SKM-1 treated with dmso at 0.1 percent for 144 hours (cell line): ENCODE measurements at regions not wholly inside any gene's neighbourhood (a gene's known extent, or its start where the extent isn't known, plus 50 kb on each side); places are given as distances from the start of the nearest gene placed in this dataset.

ENCODE experiments used
- DNase-seq: peaks from one replicate; lab custom pipeline; 2025; ENCODE audit not compliant: unreplicated experiment; lab: John Stamatoyannopoulos, UW

GRCh38 chr7:40972426-40972825 lies 730.5 kb downstream of the INHBA start:
- DNase-seq: no peak

- DNase-seq: no peak
These were observed 733.2 kb downstream of the INHBA start for GRCh38 chr7:40969641-40970040.

DNA sequence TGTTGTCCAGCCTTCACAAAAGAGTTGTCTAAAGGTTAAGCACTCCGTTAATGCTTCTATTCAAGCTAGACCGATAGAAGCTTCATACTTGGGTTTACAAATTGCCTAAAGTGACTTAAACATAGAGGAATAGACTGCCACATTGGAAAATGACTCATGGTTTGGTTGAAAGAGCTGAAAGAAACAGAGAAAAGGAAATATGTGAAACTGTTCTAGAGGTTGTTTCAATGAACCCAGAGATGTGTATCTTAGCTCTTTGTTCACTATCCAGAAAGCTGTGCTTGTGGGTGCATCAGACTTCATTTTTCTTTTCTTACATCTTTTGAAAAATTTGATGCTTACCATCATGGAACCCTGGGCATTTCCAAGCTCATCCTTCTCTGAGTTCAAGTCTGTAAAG lies 736.2 kb downstream of the INHBA start:
- no peak for DNase-seq

DNA sequence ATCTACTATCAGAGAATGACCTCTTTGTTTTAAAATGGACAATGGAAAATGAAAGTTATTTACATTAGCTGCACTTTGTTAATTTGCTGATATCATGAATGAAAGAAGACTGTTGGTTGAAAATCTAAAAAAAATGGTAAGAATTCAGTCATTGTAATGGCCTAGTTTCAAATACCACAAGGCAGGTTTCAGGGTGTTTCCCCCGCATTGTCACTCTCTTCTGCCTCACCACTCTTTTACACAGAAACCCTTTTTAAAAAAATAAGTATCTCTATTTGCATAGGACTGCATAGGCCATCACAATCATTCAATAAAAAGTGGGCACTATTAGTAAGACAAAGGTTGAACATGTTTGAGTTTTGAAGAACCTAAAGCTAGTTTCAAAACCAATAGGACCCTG lies 737.1 kb downstream of the INHBA start:
- DNase-seq: no peak

- DNase-seq: no peak
These were observed 737.9 kb downstream of the INHBA start for GRCh38 chr7:40965016-40965415.

DNA sequence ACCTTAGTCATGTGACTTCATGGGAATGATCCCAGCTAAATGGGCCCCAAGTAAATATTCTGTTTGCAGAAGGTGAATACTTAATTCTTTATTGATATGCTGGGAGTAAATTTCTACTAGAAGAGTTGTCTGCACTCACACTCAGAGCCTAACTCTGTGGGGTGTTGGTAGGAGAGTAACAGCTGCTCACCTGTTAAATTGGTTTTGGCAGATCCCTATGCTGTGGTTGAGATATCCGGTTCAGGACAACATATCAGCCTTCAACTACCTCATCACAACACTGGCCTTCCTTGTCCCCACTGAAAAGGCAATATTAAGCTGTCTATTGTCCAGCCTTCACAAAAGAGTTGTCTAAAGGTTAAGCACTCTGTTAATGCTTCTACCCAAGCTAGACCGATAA lies 738.3 kb downstream of the INHBA start:
- DNase-seq: no peak

- no peak for DNase-seq
These were observed 742.9 kb downstream of the INHBA start for GRCh38 chr7:40959955-40960354.

DNA sequence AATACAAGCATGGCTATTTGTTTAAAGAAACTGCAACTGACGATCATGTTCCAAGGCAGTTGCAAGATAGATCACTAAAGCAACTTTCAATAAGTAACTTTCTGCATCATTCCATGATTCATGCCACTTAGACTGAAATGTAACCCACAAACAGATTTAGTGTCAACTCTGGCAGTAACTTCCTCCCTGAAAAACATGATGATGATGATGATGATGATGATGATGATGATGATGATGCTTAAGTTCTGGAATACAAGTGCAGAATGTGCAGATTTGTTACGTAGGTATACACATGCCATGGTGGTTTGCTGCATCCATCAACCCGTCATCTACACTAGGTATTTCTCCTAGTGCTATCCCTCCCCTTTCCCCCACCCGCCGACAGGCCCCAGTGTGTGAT lies 754.7 kb downstream of the INHBA start:
- DNase-seq: no peak

DNA sequence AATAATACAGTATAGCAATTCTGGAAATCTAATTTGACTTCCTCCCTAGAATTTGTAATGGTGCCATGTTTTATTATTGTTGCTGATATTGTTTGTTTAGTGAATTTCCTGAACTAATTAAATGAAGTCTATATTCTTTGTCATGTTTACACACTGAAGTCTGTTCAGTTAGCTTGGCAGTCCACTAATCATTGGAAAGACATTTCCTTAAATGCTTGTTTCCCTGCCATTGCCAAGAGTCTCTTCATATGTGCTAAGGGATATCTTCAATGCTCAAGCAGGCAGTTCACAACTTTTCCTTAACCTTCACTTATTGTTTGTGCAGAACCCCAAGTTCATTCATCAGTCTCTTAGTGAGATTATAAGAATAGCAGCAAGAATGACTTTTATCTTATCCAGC lies 755.3 kb downstream of the INHBA start:
- no peak for DNase-seq

DNA sequence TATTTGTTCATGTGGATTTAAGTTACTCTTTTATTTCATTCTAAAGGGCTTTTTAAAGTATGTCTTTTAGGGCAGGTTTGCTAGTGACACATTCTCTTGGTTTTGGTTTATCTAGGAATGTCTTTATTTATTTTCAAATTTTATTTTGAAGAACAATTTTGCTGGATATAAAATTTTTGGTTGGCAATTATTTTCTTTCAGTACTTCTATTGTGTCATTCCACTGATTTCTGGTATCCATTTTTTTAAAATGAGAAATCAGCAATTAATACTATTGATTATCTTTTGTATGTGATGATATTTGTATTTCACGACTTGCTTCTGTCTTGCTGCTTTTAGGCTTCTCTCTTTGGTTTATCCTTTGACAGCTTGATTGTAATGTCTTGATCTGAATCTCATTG lies 756.3 kb downstream of the INHBA start:
- DNase-seq: no peak

DNA sequence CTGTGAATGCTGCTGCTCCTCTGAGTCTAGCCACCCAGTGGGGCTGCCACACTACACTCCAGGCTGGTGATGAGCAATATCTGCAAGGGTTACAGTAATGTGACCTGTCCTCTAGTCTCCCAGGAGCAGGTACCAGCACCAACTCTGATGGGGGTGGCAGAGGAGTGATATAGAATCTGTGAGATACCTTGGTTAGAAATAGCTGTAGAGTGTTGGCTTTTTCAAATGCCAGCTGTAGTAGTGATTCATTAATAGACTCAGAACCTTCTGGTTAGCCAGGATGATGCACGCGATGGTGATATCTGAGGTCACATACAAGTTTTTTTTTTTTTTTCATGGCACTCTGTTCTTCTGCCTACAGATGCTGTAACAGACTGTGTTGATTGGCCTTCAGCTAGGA lies 757.1 kb downstream of the INHBA start:
- DNase-seq: no peak

DNA sequence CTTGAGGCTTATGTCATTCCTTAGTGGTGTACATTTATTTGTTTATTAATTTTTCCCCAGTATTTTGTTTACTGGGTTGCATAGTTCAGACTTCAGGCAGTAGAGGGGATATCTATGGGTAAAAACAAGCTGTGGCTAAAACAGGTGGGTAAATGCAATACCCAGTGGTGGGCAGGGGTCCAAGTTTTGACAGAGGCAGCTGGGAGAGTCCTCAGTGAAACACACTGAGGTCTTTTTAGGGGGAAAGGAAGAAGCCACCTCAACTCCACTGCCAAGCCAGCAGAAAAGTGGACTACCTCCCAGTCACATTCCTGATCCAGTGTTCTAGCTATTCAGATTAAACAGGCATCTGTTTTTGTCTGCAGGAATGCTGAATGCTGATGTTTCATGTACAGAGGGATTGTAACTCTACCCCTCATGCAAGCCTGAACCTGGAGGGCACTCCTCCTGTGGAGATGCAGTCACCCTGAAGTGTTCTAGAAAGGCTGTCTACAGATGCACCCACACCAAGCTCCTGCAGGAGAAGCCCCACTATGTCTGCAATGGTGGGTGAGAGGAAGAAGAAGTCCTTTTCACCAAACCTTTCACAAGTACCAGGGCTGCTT lies 757.8 kb downstream of the INHBA start:
- DNase-seq: no peak

DNA sequence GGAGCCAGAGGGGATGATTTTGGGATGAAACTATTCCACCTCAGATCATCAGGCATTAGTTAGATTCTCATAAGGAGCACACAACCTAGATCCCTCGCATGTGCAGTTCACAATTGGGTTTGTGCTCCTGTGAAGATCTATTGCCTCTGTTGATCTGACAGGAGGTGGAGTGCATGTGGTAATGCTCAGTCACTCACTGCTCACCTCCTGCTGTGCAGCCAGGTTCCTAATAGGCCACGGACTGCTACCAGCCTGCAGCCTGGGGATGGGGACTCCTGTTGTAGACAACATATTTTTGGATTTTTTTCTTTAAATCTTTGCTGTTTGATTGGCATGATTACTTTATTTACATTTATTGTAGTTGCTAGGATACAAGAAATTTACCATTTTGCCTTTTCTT lies 765.0 kb downstream of the INHBA start:
- DNase-seq: no peak

- DNase-seq: no peak
These were observed 767.5 kb downstream of the INHBA start for GRCh38 chr7:40935435-40935834.

- DNase-seq: no peak
These were observed 779.3 kb downstream of the INHBA start for GRCh38 chr7:40923626-40924025.

- no peak for DNase-seq
These were observed 780.6 kb downstream of the INHBA start for GRCh38 chr7:40922316-40922670.

- DNase-seq: no peak
These were observed 781.1 kb downstream of the INHBA start for GRCh38 chr7:40921589-40922315.

DNA sequence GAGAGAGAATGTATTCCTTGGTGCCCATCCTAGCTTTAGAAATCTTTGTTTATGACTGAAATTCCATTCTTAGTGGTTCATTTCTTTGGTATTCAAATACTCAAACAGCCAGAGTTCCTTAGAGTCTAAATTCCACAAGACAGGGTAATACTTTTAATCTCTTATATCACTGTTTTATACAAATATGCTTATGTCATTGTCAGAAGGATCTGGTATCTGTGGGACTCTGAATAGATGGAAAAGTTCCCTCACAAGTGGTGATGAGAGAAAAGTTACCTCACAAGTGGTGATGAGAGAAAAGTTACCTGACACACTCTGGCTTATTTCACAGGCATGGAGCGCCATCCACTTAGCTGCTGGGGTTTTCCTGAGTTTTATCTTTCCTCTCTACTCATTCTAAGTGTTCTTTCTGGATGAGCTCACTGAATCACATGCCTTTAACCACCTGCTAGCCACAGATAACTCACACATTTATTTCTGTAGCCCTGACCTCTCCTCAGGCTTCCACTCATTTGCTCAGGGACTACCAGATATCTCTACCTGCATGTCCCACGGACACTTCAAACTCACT lies 784.0 kb downstream of the SUGCT start:
- no peak for DNase-seq

- DNase-seq: no peak
These were observed 782.0 kb downstream of the SUGCT start for GRCh38 chr7:40916813-40917212.

DNA sequence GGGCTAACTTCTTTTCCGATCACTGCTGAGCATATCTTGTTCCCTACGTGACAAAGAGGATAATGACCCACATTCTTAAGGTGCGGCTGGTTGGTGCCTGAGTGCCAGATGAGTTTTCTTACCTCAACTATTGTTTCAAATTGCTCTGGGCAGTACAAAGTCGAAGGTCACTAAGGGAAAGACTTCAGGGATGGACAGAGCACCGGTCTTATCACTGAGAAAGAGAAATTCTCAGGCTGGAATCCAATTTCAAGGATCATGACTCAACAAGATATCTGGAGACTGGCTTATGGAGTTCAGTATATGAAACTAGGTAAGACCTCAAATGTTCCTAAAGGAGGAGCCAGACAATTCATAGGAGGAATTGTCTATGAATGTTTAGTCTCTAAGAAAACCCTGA lies 780.3 kb downstream of the SUGCT start:
- no peak for DNase-seq
